ENCODE measurements at regions not wholly inside any gene's neighbourhood (a gene's known extent, or its start where the extent isn't known, plus 50 kb on each side); places are given as distances from the start of the nearest gene placed in this dataset.

DNA sequence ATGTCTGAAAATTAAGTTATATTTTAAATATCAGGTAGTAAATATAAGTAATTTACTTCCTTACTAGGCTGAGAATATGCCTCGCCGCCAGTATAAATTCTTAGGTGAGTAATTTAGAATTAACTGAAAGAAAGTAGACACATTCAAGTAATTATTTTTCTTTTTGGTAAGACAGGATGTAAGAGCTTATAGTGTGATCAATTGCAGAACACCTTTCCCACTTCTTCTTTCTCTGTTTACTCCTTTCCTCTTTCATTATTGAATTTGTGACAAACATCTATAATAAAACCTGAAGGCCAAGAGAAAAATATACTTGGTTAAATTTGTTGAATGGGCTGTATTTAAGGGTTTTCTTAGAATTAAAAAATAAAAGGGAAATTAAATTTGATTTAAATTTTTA, 195.1 kb upstream of the CDKN2B start:
- TF ChIP-seq, protein P1, sequence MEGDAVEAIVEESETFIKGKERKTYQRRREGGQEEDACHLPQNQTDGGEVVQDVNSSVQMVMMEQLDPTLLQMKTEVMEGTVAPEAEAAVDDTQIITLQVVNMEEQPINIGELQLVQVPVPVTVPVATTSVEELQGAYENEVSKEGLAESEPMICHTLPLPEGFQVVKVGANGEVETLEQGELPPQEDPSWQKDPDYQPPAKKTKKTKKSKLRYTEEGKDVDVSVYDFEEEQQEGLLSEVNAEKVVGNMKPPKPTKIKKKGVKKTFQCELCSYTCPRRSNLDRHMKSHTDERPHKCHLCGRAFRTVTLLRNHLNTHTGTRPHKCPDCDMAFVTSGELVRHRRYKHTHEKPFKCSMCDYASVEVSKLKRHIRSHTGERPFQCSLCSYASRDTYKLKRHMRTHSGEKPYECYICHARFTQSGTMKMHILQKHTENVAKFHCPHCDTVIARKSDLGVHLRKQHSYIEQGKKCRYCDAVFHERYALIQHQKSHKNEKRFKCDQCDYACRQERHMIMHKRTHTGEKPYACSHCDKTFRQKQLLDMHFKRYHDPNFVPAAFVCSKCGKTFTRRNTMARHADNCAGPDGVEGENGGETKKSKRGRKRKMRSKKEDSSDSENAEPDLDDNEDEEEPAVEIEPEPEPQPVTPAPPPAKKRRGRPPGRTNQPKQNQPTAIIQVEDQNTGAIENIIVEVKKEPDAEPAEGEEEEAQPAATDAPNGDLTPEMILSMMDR (IDR thresholded peaks at IDR 0.05) = no peak
- no peak for TF ChIP-seq RARB (CRISPR knock-in tag; IDR thresholded peaks at IDR 0.05)
- TF ChIP-seq RCOR1 (IDR thresholded peaks at IDR 0.05; ENCODE audit: low read depth, low read length) = no peak
- no peak for TF ChIP-seq POLR2A (IDR thresholded peaks at IDR 0.05; ENCODE audit: low read length)
- TF ChIP-seq KDM5A (IDR thresholded peaks at IDR 0.05) = no peak
- TF ChIP-seq CEBPB (IDR thresholded peaks at IDR 0.05) = no peak
- TF ChIP-seq, protein P2, sequence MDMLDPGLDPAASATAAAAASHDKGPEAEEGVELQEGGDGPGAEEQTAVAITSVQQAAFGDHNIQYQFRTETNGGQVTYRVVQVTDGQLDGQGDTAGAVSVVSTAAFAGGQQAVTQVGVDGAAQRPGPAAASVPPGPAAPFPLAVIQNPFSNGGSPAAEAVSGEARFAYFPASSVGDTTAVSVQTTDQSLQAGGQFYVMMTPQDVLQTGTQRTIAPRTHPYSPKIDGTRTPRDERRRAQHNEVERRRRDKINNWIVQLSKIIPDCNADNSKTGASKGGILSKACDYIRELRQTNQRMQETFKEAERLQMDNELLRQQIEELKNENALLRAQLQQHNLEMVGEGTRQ (IDR thresholded peaks at IDR 0.05) = no peak
- no peak for TF ChIP-seq RAD21 (conservative IDR thresholded peaks at IDR 0.05 in 1 of 2, IDR thresholded peaks at IDR 0.05 in 1 of 2)
- no peak for TF ChIP-seq POLR2AphosphoS2 (conservative IDR thresholded peaks at IDR 0.05; ENCODE audit: low read length)
- no peak for TF ChIP-seq MYC (IDR thresholded peaks at IDR 0.05; ENCODE audit: borderline replicate concordance, low read length)
- TF ChIP-seq, protein P3, sequence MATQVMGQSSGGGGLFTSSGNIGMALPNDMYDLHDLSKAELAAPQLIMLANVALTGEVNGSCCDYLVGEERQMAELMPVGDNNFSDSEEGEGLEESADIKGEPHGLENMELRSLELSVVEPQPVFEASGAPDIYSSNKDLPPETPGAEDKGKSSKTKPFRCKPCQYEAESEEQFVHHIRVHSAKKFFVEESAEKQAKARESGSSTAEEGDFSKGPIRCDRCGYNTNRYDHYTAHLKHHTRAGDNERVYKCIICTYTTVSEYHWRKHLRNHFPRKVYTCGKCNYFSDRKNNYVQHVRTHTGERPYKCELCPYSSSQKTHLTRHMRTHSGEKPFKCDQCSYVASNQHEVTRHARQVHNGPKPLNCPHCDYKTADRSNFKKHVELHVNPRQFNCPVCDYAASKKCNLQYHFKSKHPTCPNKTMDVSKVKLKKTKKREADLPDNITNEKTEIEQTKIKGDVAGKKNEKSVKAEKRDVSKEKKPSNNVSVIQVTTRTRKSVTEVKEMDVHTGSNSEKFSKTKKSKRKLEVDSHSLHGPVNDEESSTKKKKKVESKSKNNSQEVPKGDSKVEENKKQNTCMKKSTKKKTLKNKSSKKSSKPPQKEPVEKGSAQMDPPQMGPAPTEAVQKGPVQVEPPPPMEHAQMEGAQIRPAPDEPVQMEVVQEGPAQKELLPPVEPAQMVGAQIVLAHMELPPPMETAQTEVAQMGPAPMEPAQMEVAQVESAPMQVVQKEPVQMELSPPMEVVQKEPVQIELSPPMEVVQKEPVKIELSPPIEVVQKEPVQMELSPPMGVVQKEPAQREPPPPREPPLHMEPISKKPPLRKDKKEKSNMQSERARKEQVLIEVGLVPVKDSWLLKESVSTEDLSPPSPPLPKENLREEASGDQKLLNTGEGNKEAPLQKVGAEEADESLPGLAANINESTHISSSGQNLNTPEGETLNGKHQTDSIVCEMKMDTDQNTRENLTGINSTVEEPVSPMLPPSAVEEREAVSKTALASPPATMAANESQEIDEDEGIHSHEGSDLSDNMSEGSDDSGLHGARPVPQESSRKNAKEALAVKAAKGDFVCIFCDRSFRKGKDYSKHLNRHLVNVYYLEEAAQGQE (IDR thresholded peaks at IDR 0.05) = no peak
- TF ChIP-seq CHD2 (IDR thresholded peaks at IDR 0.05; ENCODE audit: low read length, partially characterized antibody) = no peak
- TF ChIP-seq, protein P4, sequence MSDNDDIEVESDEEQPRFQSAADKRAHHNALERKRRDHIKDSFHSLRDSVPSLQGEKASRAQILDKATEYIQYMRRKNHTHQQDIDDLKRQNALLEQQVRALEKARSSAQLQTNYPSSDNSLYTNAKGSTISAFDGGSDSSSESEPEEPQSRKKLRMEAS (IDR thresholded peaks at IDR 0.05) = no peak
- TF ChIP-seq CBX2 (IDR thresholded peaks at IDR 0.05; ENCODE audit: borderline replicate concordance, low read depth) = no peak

All from A549 (cell line).